H1 (cell line): ENCODE measurements at regions not wholly inside any gene's neighbourhood (a gene's known extent, or its start where the extent isn't known, plus 50 kb on each side); places are given as distances from the start of the nearest gene placed in this dataset.

Experiments used
- CTCF ChIA-PET: fragments of 300-600 bp; sonication (Branson Sonifier 250); formaldehyde crosslinking; loops from one replicate; lab custom pipeline; 2021; ENCODE audit not compliant: partially characterized antibody; lab: Charles Lee
- POLR2A ChIA-PET: fragments of 300-600 bp; sonication (Branson Sonifier 250); formaldehyde crosslinking; loops from one replicate; lab custom pipeline; 2021; ENCODE audit warnings: inconsistent platforms; ENCODE audit not compliant: partially characterized antibody; lab: Charles Lee
- DNase-seq, 2 experiments: peaks; one replicate each; pipeline versions ENCODE4 v3.0.0 to v3.0.0-alpha.2; 2010 to 2022; ENCODE audit warnings: low spot score in 2 of 2, low read depth in 1 of 2, mixed read lengths in 1 of 2
- FAIRE-seq: peaks from 2 replicates; lab custom pipeline; 2011; peaks lifted over from hg19 to GRCh38; lab: Jason Lieb, UNC
- H2AFZ ChIP-seq: 2 replicates; pipeline ENCODE4 v1.8.1; 2012; ENCODE audit warnings: low read length, inconsistent platforms
- H2AK5ac ChIP-seq: 2 replicates; pipeline ENCODE4 v1.6.1; 2013; ENCODE audit warnings: low read depth, low read length
- H2BK120ac ChIP-seq: replicated peaks from 2 replicates; pipeline ENCODE3; 2013; ENCODE audit warnings: low read depth, low read length, inconsistent platforms
- H2BK12ac ChIP-seq: 2 replicates; pipeline ENCODE4 v1.6.1; 2013; ENCODE audit warnings: low read depth, low read length
- H2BK15ac ChIP-seq: 2 replicates; pipeline ENCODE4 v1.6.1; 2013; ENCODE audit warnings: low read length
- H2BK20ac ChIP-seq: 2 replicates; pipeline ENCODE4 v1.6.1; 2013; ENCODE audit warnings: low read length
- H2BK5ac ChIP-seq: 2 replicates; pipeline ENCODE4 v1.6.1; 2013; ENCODE audit warnings: low read depth, low read length
- H3K14ac ChIP-seq: 2 replicates; pipeline ENCODE4 v1.6.1; 2013; ENCODE audit warnings: inconsistent platforms; ENCODE audit not compliant: insufficient read length
- H3K18ac ChIP-seq: 2 replicates; pipeline ENCODE4 v1.6.1; 2013; ENCODE audit warnings: low read length; ENCODE audit errors: extremely low read depth
- H3K23ac ChIP-seq: 2 replicates; pipeline ENCODE4 v1.6.1; 2013; ENCODE audit warnings: inconsistent platforms; ENCODE audit not compliant: insufficient read length
- H3K23me2 ChIP-seq: 2 replicates; pipeline ENCODE4 v1.6.1; 2013; ENCODE audit warnings: low read depth, low read length
- H3K27ac ChIP-seq: 2 replicates; pipeline ENCODE4 v1.6.1; 2011; ENCODE audit warnings: low read depth, low read length, inconsistent platforms
- H3K27me3 ChIP-seq, 4 experiments: replicated peaks in 1 of 4; 1 replicate in 1 of 4; 2 replicates in 3 of 4; pipeline versions ENCODE4 v1.6.1 to v1.8.1; 2011 to 2013; ENCODE audit warnings: low read length in 3 of 4, mild to moderate bottlenecking in 3 of 4, inconsistent platforms in 2 of 4, mixed read lengths in 2 of 4, moderate library complexity in 1 of 4; ENCODE audit not compliant: control insufficient read depth in 3 of 4, insufficient read depth in 3 of 4; ENCODE audit errors: extremely low read depth in 1 of 4
- H3K36me3 ChIP-seq, 4 experiments: 2 replicates each; pipeline versions ENCODE4 v1.6.1 to v1.8.1; 2011 to 2013; ENCODE audit warnings: mild to moderate bottlenecking in 4 of 4, low read length in 3 of 4, moderate library complexity in 2 of 4, control low read depth in 1 of 4, inconsistent platforms in 1 of 4; ENCODE audit not compliant: insufficient read depth in 4 of 4, control insufficient read depth in 2 of 4
- H3K4ac ChIP-seq: replicated peaks from 2 replicates; pipeline ENCODE3; 2013; ENCODE audit warnings: low read length, low read depth, mixed read lengths, inconsistent platforms; ENCODE audit not compliant: insufficient read length
- H3K4me1 ChIP-seq, 4 experiments: replicated peaks in 1 of 4; 1 replicate in 1 of 4; 2 replicates in 3 of 4; pipeline versions ENCODE4 v1.6.1 to v1.8.1; 2011 to 2013; ENCODE audit warnings: low read length in 3 of 4, inconsistent platforms in 2 of 4, mixed read lengths in 1 of 4; ENCODE audit not compliant: insufficient read depth in 4 of 4, control insufficient read depth in 3 of 4
- H3K4me2 ChIP-seq, 2 experiments: 2 replicates each; pipeline versions ENCODE4 v1.6.1 to v1.8.1; 2011 to 2013; ENCODE audit warnings: low read depth in 2 of 2, low read length in 2 of 2, control low read depth in 1 of 2, inconsistent platforms in 1 of 2, mild to moderate bottlenecking in 1 of 2; ENCODE audit not compliant: insufficient read depth in 1 of 2
- H3K4me3 ChIP-seq, 4 experiments: fragments of 200-600, 300-600 bp in 1 of 4; sonication (generic), shearing (Covaris generic), sonication (Bioruptor Twin) in 1 of 4; 2 replicates each; pipeline versions ENCODE4 v1.5.1 to v1.8.1; 2011 to 2016; ENCODE audit warnings: low read length in 4 of 4, low read depth in 3 of 4, control low read depth in 2 of 4, inconsistent platforms in 2 of 4, mild to moderate bottlenecking in 2 of 4, mixed read lengths in 1 of 4, moderate library complexity in 1 of 4; ENCODE audit not compliant: insufficient read depth in 2 of 4; ENCODE audit errors: extremely low read depth in 1 of 4
- H3K56ac ChIP-seq: replicated peaks from 2 replicates; pipeline ENCODE3; 2013; ENCODE audit warnings: low read depth, mild to moderate bottlenecking, mixed read lengths, low read length, inconsistent platforms; ENCODE audit not compliant: insufficient read length
- H3K79me1 ChIP-seq: 2 replicates; pipeline ENCODE4 v1.6.1; 2013; ENCODE audit warnings: low read depth, low read length, control low read depth
- H3K79me2 ChIP-seq, 2 experiments: 2 replicates each; pipeline versions ENCODE4 v1.6.1 to v1.8.1; 2012 to 2013; ENCODE audit warnings: low read length in 2 of 2, mild to moderate bottlenecking in 2 of 2, inconsistent platforms in 1 of 2; ENCODE audit not compliant: insufficient read depth in 2 of 2, control insufficient read depth in 1 of 2
- H3K9ac ChIP-seq, 4 experiments: replicated peaks in 1 of 4; 1 replicate in 1 of 4; 2 replicates in 3 of 4; pipeline versions ENCODE4 v1.6.1 to v1.8.1; 2011 to 2013; ENCODE audit warnings: low read depth in 3 of 4, low read length in 3 of 4, control low read depth in 2 of 4, mild to moderate bottlenecking in 2 of 4, moderate library complexity in 2 of 4, inconsistent platforms in 1 of 4; ENCODE audit errors: extremely low read depth in 1 of 4
- H3K9me3 ChIP-seq, 2 experiments: 2 replicates each; pipeline versions ENCODE4 v1.6.1 to v1.8.1; 2012 to 2013; ENCODE audit warnings: mild to moderate bottlenecking in 2 of 2, moderate library complexity in 2 of 2, control low read depth in 1 of 2, inconsistent platforms in 1 of 2, low read depth in 1 of 2, low read length in 1 of 2, mixed read lengths in 1 of 2; ENCODE audit not compliant: insufficient read depth in 2 of 2
- H4K20me1 ChIP-seq, 2 experiments: replicated peaks in 1 of 2; 2 replicates each; pipeline versions ENCODE3 to v1.8.1; 2011 to 2013; ENCODE audit warnings: inconsistent platforms in 2 of 2, low read length in 2 of 2, mild to moderate bottlenecking in 1 of 2; ENCODE audit not compliant: insufficient read depth in 2 of 2, control insufficient read depth in 1 of 2
- H4K5ac ChIP-seq: 2 replicates; pipeline ENCODE4 v1.6.1; 2013; ENCODE audit warnings: low read length, low read depth, mixed read lengths, inconsistent platforms; ENCODE audit not compliant: insufficient read length
- H4K8ac ChIP-seq: 2 replicates; pipeline ENCODE4 v1.8.0; 2013; ENCODE audit warnings: mild to moderate bottlenecking, moderate library complexity, low read length, inconsistent platforms; ENCODE audit not compliant: insufficient read depth; ENCODE audit errors: extremely low read depth
- H4K91ac ChIP-seq: replicated peaks from 2 replicates; pipeline ENCODE3; 2013; ENCODE audit warnings: low read length, mixed read lengths, inconsistent platforms; ENCODE audit not compliant: insufficient read length
- BCL11A ChIP-seq, 2 experiments: IDR thresholded peaks; one replicate each; pipeline ENCODE4 v1.6.1; 2011; ENCODE audit warnings: low read depth in 2 of 2, low read length in 2 of 2, mild to moderate bottlenecking in 2 of 2
- CBX5 ChIP-seq: fragments of 300-800, 300-1000 bp; sonication (generic); IDR thresholded peaks from 2 replicates; pipeline ENCODE4 v1.7.1; 2016; ENCODE audit warnings: antibody characterized with exemption, low read length, low read depth
- CBX8 ChIP-seq: fragments of 300-800, 300-1000 bp; sonication (generic); IDR thresholded peaks from 2 replicates; pipeline ENCODE4 v1.7.1; 2016; ENCODE audit warnings: low read depth, low read length, borderline replicate concordance
- CTBP2 ChIP-seq: IDR thresholded peaks from 2 replicates; pipeline ENCODE4 v1.7.0; 2011; ENCODE audit warnings: borderline replicate concordance, mild to moderate bottlenecking, moderate library complexity, mixed read lengths, low read length; ENCODE audit not compliant: insufficient read depth, insufficient read length
- JUND ChIP-seq: IDR thresholded peaks from 2 replicates; pipeline ENCODE4 v1.6.1; 2011; ENCODE audit warnings: mild to moderate bottlenecking, improper control_type of control experiment, low read length
- NRF1 ChIP-seq: IDR thresholded peaks from 2 replicates; pipeline ENCODE4 v1.6.1; 2011; ENCODE audit warnings: mild to moderate bottlenecking, low read depth, low read length, improper control_type of control experiment
- POLR2AphosphoS5 ChIP-seq: IDR thresholded peaks from 2 replicates; pipeline ENCODE4 v1.6.1; 2011; ENCODE audit warnings: low read depth, low read length
- RBBP5 ChIP-seq: IDR thresholded peaks from 2 replicates; pipeline ENCODE4 v1.7.1; 2012; ENCODE audit warnings: low read depth, mild to moderate bottlenecking, inconsistent platforms, low read length, moderate library complexity, borderline replicate concordance
- SIRT6 ChIP-seq: IDR thresholded peaks from one replicate; pipeline ENCODE4 v1.7.1; 2012; ENCODE audit warnings: low read length, inconsistent platforms
- SIX5 ChIP-seq: IDR thresholded peaks from 2 replicates; pipeline ENCODE4 v1.6.1; 2011; ENCODE audit warnings: mild to moderate bottlenecking, low read depth, low read length
- SP4 ChIP-seq: IDR thresholded peaks from 2 replicates; pipeline ENCODE4 v1.6.1; 2012; ENCODE audit warnings: low read length, inconsistent platforms
- TAF7 ChIP-seq: optimal IDR thresholded peaks from 2 replicates; pipeline ENCODE3; 2011; ENCODE audit warnings: low read depth, mild to moderate bottlenecking, inconsistent platforms, low read length, moderate library complexity, borderline replicate concordance
- TBP ChIP-seq: IDR thresholded peaks from 2 replicates; pipeline ENCODE4 v1.6.1; 2011; ENCODE audit warnings: low read depth, low read length, improper control_type of control experiment
- WGBS, 2 experiments: shearing (Covaris generic) in 1 of 2; methylation state at CpG; one replicate each; pipeline versions ENCODE4 v1.1.6 to v1.1.7; 2013 to 2015; ENCODE audit warnings: low lambda C conversion rate in 2 of 2, mixed read lengths in 2 of 2, inconsistent platforms in 1 of 2, low coverage in 1 of 2, missing lambda C conversion rate in 1 of 2; ENCODE audit not compliant: insufficient replicate concordance in 2 of 2, insufficient coverage in 1 of 2, insufficient read length in 1 of 2; ENCODE audit errors: extremely low coverage in 1 of 2, missing lambda C conversion rate in 1 of 2; 5-methylcytosine and 5-hydroxymethylcytosine counted together

GRCh38 chr2:120807751-120808150 lies 72.1 kb downstream of the GLI2 start:
- Histone ChIP-seq H3K79me2 (peaks cover 0 to 35% of the 10 kb centered on the region in 2 experiments; a peak in 1 of 4 replicates), H3K9ac (no peak overlapping the region), H2AK5ac (no peak overlapping the region), H3K4me1 (peaks cover 0 to 5% (median 3%) of the 10 kb centered on the region in 4 experiments; a peak in 4 of 7 replicates), H3K9me3 (no peaks in the 10 kb centered on the region), H4K91ac (no peak overlapping the region), H3K27ac (no peak overlapping the region), H3K56ac (no peak overlapping the region), H2BK12ac (no peak overlapping the region), H4K20me1 (peaks cover 11 to 17% of the 10 kb centered on the region in 2 experiments), H3K4me3 (no peak overlapping the region), H2BK15ac (no peak overlapping the region), H3K4ac (no peak overlapping the region), H2AFZ (no peak overlapping the region), H4K8ac (no peak overlapping the region), H3K4me2 (no peak overlapping the region), H3K18ac (no peak overlapping the region), H2BK120ac (no peak overlapping the region), H3K14ac (no peak overlapping the region), H4K5ac (no peak overlapping the region), H3K79me1 (peaks cover 35% of the 10 kb centered on the region), H2BK20ac (no peak overlapping the region), H2BK5ac (no peak overlapping the region), H3K23ac (no peak overlapping the region), H3K23me2 (no peaks in the 10 kb centered on the region; the same call in 1 of the 2 replicates), H3K36me3 (peaks cover 0 to 11% (median 5%) of the 10 kb centered on the region in 4 experiments; a peak in 5 of 8 replicates), H3K27me3 (no peaks in the 10 kb centered on the region; a peak in 1 of 7 replicates)
- CTCF ChIA-PET = no interaction called here
- DNase-seq (no peak), FAIRE-seq (no peak)
- WGBS, 2 experiments = 97% methylated on average over 6 of the region's 10 CpGs; no CpG with 5 or more reads in 1 of the 2 experiments
- POLR2A ChIA-PET = interaction anchor here (0.7 to 1.7 kb wide), 3 partner anchors 18 to 71 kb away, joined by 3 read pairs; no protein-coding TSS in a partner anchor
- TF ChIP-seq SIRT6 = no peak
- no peak for TF ChIP-seq POLR2AphosphoS5
- no peak for TF ChIP-seq SP4
- TF ChIP-seq CBX8 = no peak
- no peak for TF ChIP-seq NRF1
- no peak for TF ChIP-seq TAF7
- TF ChIP-seq BCL11A (IDR thresholded peaks at IDR 0.05; ENCODE audit: low read depth in 2 of 2, low read length in 2 of 2) = no peak
- no peak for TF ChIP-seq SIX5
- no peak for TF ChIP-seq JUND
- no peak for TF ChIP-seq RBBP5
- TF ChIP-seq CTBP2 = no peak
- no peak for TF ChIP-seq TBP
- TF ChIP-seq CBX5 = no peak
